K562 (cell line): ENCODE measurements at regions not wholly inside any gene's neighbourhood (a gene's known extent, or its start where the extent isn't known, plus 50 kb on each side); places are given as distances from the start of the nearest gene placed in this dataset.

Experiments used
- ATAC-seq: fragments of 200-7000 bp; cut with Tn5 transposase; 3 replicates; pipeline ENCODE4 v1.9.1; 2020; ENCODE audit warnings: moderate library complexity
- BruUV-seq: library from RNA; stranded (reverse); fragments of 400-500 nt; replicated peaks from 2 replicates; lab custom pipeline; 2021; lab: Mats Ljungman, UMichigan
- CTCF ChIA-PET: fragments of 300-600 bp; formaldehyde crosslinking; extraction: SDS; loops from one replicate; lab custom pipeline; 2021; ENCODE audit warnings: low intra/inter-chr PET ratio; lab: Yijun Ruan, JAX
- POLR2A ChIA-PET: fragments of 300-600, 350-650 bp; sonication (Branson Sonifier 250); formaldehyde crosslinking; extraction: SDS; loops from one replicate; lab custom pipeline; 2021; ENCODE audit warnings: antibody characterized with exemption, inconsistent platforms; lab: Yijun Ruan, JAX
- DNase-seq, 4 experiments: peaks; one replicate each; pipeline versions ENCODE4 v3.0.0 to v3.0.0-alpha.2; 2011 to 2018; ENCODE audit warnings: low spot score in 3 of 4, mixed read lengths in 3 of 4; ENCODE audit errors: extremely low read depth in 1 of 4
- FAIRE-seq: peaks from 2 replicates; lab custom pipeline; 2011; peaks lifted over from hg19 to GRCh38; lab: Jason Lieb, UNC
- H2AFZ ChIP-seq: 2 replicates; pipeline ENCODE4 v1.6.0; 2011; ENCODE audit warnings: low read depth, low read length, control low read depth, inconsistent platforms
- H3K27ac ChIP-seq: fragments of 200-600 bp; 3 replicates; pipeline ENCODE4 v1.8.0; 2011; ENCODE audit warnings: low read depth, mild to moderate bottlenecking, control low read depth, inconsistent platforms, low read length, moderate library complexity, mixed read lengths; ENCODE audit errors: extremely low read depth
- H3K27me3 ChIP-seq, 2 experiments: fragments of 300-600 bp in 1 of 2; 2 replicates in 1 of 2; 3 replicates in 1 of 2; pipeline versions ENCODE4 v1.6.0 to v1.8.0; 2011; ENCODE audit warnings: inconsistent platforms in 2 of 2, low read length in 2 of 2, mild to moderate bottlenecking in 1 of 2, mixed read lengths in 1 of 2, moderate library complexity in 1 of 2; ENCODE audit not compliant: control insufficient read depth in 2 of 2, insufficient read depth in 2 of 2
- H3K36me3 ChIP-seq: fragments of 300-600 bp; 3 replicates; pipeline ENCODE4 v1.8.0; 2011; ENCODE audit warnings: mild to moderate bottlenecking, low read length, inconsistent platforms; ENCODE audit not compliant: control insufficient read depth, insufficient read depth
- H3K4me1 ChIP-seq, 2 experiments: fragments of 200-600 bp in 1 of 2; replicated peaks in 1 of 2; 2 replicates in 1 of 2; 3 replicates in 1 of 2; pipeline versions ENCODE4 v1.5.1 to v1.8.0; 2011; ENCODE audit warnings: inconsistent platforms in 2 of 2, low read length in 2 of 2, mild to moderate bottlenecking in 1 of 2, mixed read lengths in 1 of 2, moderate library complexity in 1 of 2; ENCODE audit not compliant: control insufficient read depth in 2 of 2, insufficient read depth in 2 of 2
- H3K4me2 ChIP-seq: 2 replicates; pipeline ENCODE4 v1.6.1; 2011; ENCODE audit warnings: low read length, control low read depth, inconsistent platforms, mixed read lengths; ENCODE audit not compliant: insufficient read depth
- H3K4me3 ChIP-seq: fragments of 200-600 bp; sonication (generic), shearing (Covaris generic); 2 replicates; pipeline ENCODE4 v1.5.1; 2016; ENCODE audit warnings: control low read depth, inconsistent platforms
- H3K79me2 ChIP-seq: fragments of 200-600 bp; 3 replicates; pipeline ENCODE4 v1.8.0; 2011; ENCODE audit warnings: low read length, inconsistent platforms; ENCODE audit not compliant: control insufficient read depth, insufficient read depth
- H3K9ac ChIP-seq, 2 experiments: 2 replicates each; pipeline versions ENCODE4 v1.6.0 to v1.6.1; 2011; ENCODE audit warnings: low read depth in 2 of 2, low read length in 2 of 2, control low read depth in 1 of 2, inconsistent platforms in 1 of 2, mild to moderate bottlenecking in 1 of 2, mixed read lengths in 1 of 2; ENCODE audit not compliant: insufficient read depth in 1 of 2
- H3K9me1 ChIP-seq: one replicate; pipeline ENCODE4 v1.6.0; 2011; ENCODE audit warnings: inconsistent platforms, mild to moderate bottlenecking, low read length, moderate library complexity; ENCODE audit not compliant: control insufficient read depth, insufficient read depth
- H3K9me3 ChIP-seq: replicated peaks from 2 replicates; pipeline ENCODE4 v1.5.1; 2011; ENCODE audit warnings: low read depth, low read length, inconsistent platforms; ENCODE audit not compliant: control insufficient read depth, insufficient read depth
- H4K20me1 ChIP-seq: replicated peaks from 2 replicates; pipeline ENCODE4 v1.6.1; 2011; ENCODE audit warnings: low read length, inconsistent platforms, mixed read lengths; ENCODE audit not compliant: control insufficient read depth, insufficient read depth
- FOXK1 ChIP-seq: sonication (generic); formaldehyde crosslinking; IDR thresholded peaks from 2 replicates; pipeline ENCODE4 v1.8.0; 2022; ENCODE audit warnings: missing genetic modification reagents, mild to moderate bottlenecking, borderline replicate concordance
- GATA2 ChIP-seq: sonication (generic); formaldehyde crosslinking; IDR thresholded peaks from 2 replicates; pipeline ENCODE4 v1.4.0; 2020; ENCODE audit warnings: mild to moderate bottlenecking, missing genetic modification reagents
- GATAD2A ChIP-seq: fragments of 450-650 bp; IDR thresholded peaks from 2 replicates; pipeline ENCODE4 v1.6.1; 2017
- GATAD2B ChIP-seq: fragments of 450-650 bp; IDR thresholded peaks from 2 replicates; pipeline ENCODE4 v1.6.1; 2017; ENCODE audit warnings: mild to moderate bottlenecking, borderline replicate concordance
- HEY1 ChIP-seq: fragments of 250-450 bp; sonication (Bioruptor Pico); IDR thresholded peaks from 2 replicates; pipeline ENCODE4 v1.5.0; 2020; ENCODE audit warnings: mild to moderate bottlenecking, moderate library complexity, borderline replicate concordance
- KDM4B ChIP-seq, 2 experiments: fragments of 450-650 bp in 1 of 2; sonication (generic) in 1 of 2; IDR thresholded peaks; 2 replicates each; pipeline ENCODE4 v1.6.1; 2016 to 2017; ENCODE audit warnings: borderline replicate concordance in 2 of 2, antibody characterized with exemption in 1 of 2, low read depth in 1 of 2, mild to moderate bottlenecking in 1 of 2
- RBM15 ChIP-seq: fragments of 200-400 bp; formaldehyde crosslinking; IDR thresholded peaks from 2 replicates; pipeline ENCODE4 v1.6.1; 2018; ENCODE audit warnings: mild to moderate bottlenecking, low read length, moderate library complexity; ENCODE audit not compliant: insufficient read depth
- SAP30 ChIP-seq: fragments of 200-600 bp; sonication (generic); IDR thresholded peaks from 2 replicates; pipeline ENCODE4 v1.6.1; 2012; ENCODE audit warnings: borderline replicate concordance, low read depth, mild to moderate bottlenecking, moderate library complexity, low read length, control low read depth, inconsistent platforms; ENCODE audit not compliant: insufficient read depth, poor library complexity, severe bottlenecking
- SMAD4 ChIP-seq: fragments of 250-450 bp; sonication (Bioruptor Pico); conservative IDR thresholded peaks from 2 replicates; pipeline ENCODE4 v1.8.0; 2021; ENCODE audit warnings: inconsistent platforms, mild to moderate bottlenecking, moderate library complexity
- ZC3H4 ChIP-seq: sonication (generic); formaldehyde crosslinking; IDR thresholded peaks from 2 replicates; pipeline ENCODE4 v1.9.0; 2021; ENCODE audit warnings: missing genetic modification reagents, borderline replicate concordance
- ZFP1 ChIP-seq: fragments of 450-650 bp; formaldehyde crosslinking; IDR thresholded peaks from 2 replicates; pipeline ENCODE4 v1.4.0; 2020; ENCODE audit warnings: mild to moderate bottlenecking, mixed read lengths
- ZNF780A ChIP-seq: fragments of 250-450 bp; sonication (Bioruptor Pico); IDR thresholded peaks from 2 replicates; pipeline ENCODE4 v1.5.0; 2021; ENCODE audit warnings: mild to moderate bottlenecking
- ZNF785 ChIP-seq: fragments of 250-450 bp; sonication (Bioruptor Pico); IDR thresholded peaks from 2 replicates; pipeline ENCODE4 v1.4.0; 2020; ENCODE audit warnings: mild to moderate bottlenecking
- WGBS: fragments of 100-300 bp; shearing (Covaris generic); methylation state at CpG from one replicate; pipeline ENCODE4 v1.1.6; 2016; ENCODE audit warnings: low coverage, mixed read lengths; ENCODE audit not compliant: insufficient coverage; ENCODE audit errors: missing lambda C conversion rate; 5-methylcytosine and 5-hydroxymethylcytosine counted together
- in situ Hi-C: fragments of 300-500 bp; cut with MboI; formaldehyde crosslinking; loops from 4 replicates; pipeline ENCODE4 v1.15.0; 2018; ENCODE audit warnings: inconsistent platforms, mixed read lengths
- intact Hi-C: fragments of 100-400 bp; cut with micrococcal nuclease; formaldehyde crosslinking; loops from 2 replicates; pipeline ENCODE4 v1.14.2; 2022

DNA sequence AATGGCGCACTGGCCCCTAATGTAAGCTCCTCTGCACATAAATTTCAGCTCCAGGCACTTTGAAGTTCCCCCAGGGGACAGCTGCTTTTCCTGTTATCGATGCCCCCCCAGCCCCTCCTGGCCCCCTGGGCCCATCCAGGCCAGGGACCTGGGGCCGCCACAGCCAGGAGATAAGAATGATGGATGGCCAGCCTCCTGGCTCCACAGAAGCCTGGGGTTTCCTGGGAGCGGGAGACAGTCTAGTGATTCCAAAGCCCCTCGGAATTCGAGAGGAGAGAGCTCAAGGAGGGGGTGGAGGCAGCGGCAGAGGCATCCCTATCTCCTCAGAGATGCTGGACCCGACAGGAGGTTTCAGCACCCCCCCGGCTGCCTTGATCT lies 98.4 kb upstream of the HAND1 start:
- H3K27ac ChIP-seq, result no peak overlapping the region
- TF ChIP-seq FOXK1 (CRISPR knock-in tag) (no peak), ZC3H4 (CRISPR knock-in tag) (no peak), KDM4B (IDR thresholded peaks at IDR 0.05; ENCODE audit: borderline replicate concordance in 2 of 2, low read depth in 1 of 2) (no peak), GATAD2B (no peak), SAP30 (no peak), RBM15 (no peak), HEY1 (CRISPR knock-in tag) (no peak), ZNF780A (CRISPR knock-in tag) (no peak), SMAD4 (CRISPR knock-in tag) (no peak), ZNF785 (CRISPR knock-in tag) (no peak), GATAD2A (no peak), GATA2 (CRISPR knock-in tag) (no peak), ZFP1 (CRISPR knock-in tag) (no peak)
- no peak for FAIRE-seq
- no peaks in the 10 kb centered on the region for H4K20me1 ChIP-seq
- intact Hi-C loops (loop anchor here (1.0 kb wide), 1 partner anchor 109 kb away; no protein-coding TSS in a partner anchor), in situ Hi-C loops (no loop called here)
- H3K9me1 ChIP-seq, result no peaks in the 10 kb centered on the region
- H3K4me1 ChIP-seq, result no peaks in the 10 kb centered on the region
- ATAC-seq, result no peak
- BruUV-seq, result no TSS peak
- H3K4me2 ChIP-seq, result no peak overlapping the region
- no peak overlapping the region for H3K9ac ChIP-seq
- peaks cover 14 to 40% of the 10 kb centered on the region in 2 experiments; a peak in 4 of 5 replicates for H3K27me3 ChIP-seq
- no peak overlapping the region for H3K4me3 ChIP-seq
- no peaks in the 10 kb centered on the region for H3K9me3 ChIP-seq
- ChIA-PET POLR2A (interaction anchor here (0.6 to 0.7 kb wide), 2 partner anchors 12 to 28 kb away, joined by 3 to 4 read pairs; no protein-coding TSS in a partner anchor), CTCF (no interaction called here)
- no peaks in the 10 kb centered on the region for H3K79me2 ChIP-seq
- no peak for DNase-seq
- H3K36me3 ChIP-seq, result no peaks in the 10 kb centered on the region
- no peak overlapping the region for H2AFZ ChIP-seq
- whole genome bisulfite sequencing, result 1% methylated on average over 9 of the region's 9 CpGs
